Activated CD8-positive, alpha-beta memory T cell treated with anti-CD3 and anti-CD28 coated beads for 1 hour (primary cell): ENCODE measurements at regions not wholly inside any gene's neighbourhood (a gene's known extent, or its start where the extent isn't known, plus 50 kb on each side); places are given as distances from the start of the nearest gene placed in this dataset.
"Not testable (repeated sequence)": the region's sequence is repeated elsewhere in the genome, so short reads cannot be mapped to it uniquely, and the experiment has no call there.

Experiments
- DNase-seq, 2 donors: peaks; one replicate each; pipeline ENCODE4 v3.0.0-alpha.2; 2020; ENCODE audit warnings: low read depth in 1 of 2; ENCODE audit errors: extremely low read depth in 1 of 2

GRCh38 chr13:31605076-31605860 is 134.1 kb upstream of the RXFP2 start:
- no peak for DNase-seq

DNA sequence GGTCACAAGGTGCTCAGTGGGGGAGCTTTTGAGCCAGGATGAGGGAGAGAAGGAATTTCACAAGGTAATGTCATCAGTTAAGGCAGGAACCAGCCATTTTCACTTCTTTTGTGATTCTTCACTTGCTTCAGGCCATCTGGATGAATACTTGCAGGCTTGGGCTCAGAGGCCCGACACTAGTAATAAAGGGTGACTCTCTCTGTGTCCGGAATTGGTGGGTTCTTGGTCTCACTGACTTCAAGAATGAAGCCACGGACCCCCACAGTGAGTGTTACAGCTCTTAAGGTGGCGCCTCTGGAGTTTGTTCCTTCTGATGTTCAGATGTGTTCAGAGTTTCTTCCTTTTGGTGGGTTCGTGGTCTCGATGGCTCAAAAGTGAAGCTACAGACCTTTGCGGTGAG is 131.8 kb upstream of the RXFP2 start:
- DNase-seq, result not testable (repeated sequence)

DNA sequence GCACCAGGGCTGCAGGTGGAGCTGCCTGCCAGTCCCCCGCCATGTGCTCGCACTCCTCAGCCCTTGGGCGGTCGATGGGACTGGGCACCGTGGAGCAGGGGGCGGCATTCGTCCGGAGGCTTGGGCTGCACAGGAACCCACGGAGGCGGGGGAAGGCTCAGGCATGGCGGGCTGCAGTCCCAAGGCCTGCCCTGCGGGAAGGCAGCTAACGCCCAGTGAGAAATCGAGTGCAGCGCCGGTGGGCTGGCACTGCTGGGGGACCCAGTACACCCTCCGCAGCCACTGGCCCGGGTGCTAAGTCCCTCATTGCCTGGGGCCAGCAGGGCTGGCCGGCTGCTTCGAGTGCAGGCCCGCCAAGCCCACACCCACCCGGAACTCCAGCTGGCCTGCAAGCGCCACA is 130.5 kb upstream of the RXFP2 start:
- DNase-seq, result not testable (repeated sequence)

DNA sequence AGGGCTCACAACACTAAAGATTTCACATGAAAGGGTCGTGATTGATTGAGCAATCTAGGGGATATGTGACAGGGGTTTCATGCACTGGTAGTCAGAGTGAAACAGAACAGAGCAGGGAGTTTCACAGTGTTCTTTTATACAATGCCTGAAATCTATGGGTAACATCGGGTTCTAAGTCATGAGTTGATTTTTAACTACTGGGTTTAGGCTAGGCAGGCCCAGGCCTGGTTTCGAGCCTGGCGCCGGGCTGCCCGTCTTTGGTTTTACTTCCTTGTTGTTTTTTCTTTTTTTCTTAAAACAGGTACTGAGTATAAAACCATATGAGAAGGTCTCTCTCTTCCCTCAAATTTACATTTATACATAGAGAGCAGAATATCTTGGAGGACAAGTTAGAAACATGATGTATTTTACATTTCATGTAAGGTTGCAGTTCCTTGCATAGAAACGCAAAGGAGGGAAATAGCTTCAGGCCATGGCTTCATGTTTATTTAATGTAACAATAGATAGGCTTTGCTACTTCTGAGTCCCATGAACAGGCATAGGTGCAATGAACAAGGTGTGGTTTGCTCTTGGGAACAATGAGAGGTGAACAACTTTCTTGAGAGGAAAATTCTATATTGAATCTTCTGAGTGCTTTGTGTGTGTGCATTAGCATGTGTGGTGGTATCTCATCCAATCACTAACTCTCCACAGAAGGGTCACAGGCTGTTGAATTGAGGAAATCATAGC is 128.9 kb upstream of the RXFP2 start:
- no peak for DNase-seq

- no peak for DNase-seq
These were observed 128.1 kb upstream of the RXFP2 start for GRCh38 chr13:31611214-31611613.

DNA sequence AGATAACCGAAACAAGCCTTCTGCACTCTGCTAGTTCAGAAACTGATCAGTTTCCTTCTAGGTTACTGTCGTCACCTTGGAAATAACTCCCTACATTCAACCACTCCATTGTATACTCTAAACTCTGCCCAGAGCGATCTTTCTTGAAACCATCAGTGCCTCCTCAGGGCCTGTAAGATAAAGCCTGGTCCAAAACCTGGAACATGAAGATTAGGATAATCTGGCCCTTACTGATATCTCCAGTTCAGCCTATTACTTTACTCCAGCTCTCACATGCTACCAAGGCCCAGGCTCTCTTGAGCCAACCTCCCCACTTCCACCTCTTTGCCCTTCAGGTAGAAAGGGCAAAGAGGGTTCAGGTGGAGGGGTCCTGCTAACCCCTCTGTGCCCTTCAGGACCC is 125.3 kb upstream of the RXFP2 start:
- no peak for DNase-seq

- DNase-seq, result no peak
These were observed 124.6 kb upstream of the RXFP2 start for GRCh38 chr13:31614704-31615103.

- no peak for DNase-seq
These were observed 114.2 kb upstream of the RXFP2 start for GRCh38 chr13:31625115-31625514.

GRCh38 chr13:31627097-31627845 is 112.1 kb upstream of the RXFP2 start:
- DNase-seq, result no peak

DNA sequence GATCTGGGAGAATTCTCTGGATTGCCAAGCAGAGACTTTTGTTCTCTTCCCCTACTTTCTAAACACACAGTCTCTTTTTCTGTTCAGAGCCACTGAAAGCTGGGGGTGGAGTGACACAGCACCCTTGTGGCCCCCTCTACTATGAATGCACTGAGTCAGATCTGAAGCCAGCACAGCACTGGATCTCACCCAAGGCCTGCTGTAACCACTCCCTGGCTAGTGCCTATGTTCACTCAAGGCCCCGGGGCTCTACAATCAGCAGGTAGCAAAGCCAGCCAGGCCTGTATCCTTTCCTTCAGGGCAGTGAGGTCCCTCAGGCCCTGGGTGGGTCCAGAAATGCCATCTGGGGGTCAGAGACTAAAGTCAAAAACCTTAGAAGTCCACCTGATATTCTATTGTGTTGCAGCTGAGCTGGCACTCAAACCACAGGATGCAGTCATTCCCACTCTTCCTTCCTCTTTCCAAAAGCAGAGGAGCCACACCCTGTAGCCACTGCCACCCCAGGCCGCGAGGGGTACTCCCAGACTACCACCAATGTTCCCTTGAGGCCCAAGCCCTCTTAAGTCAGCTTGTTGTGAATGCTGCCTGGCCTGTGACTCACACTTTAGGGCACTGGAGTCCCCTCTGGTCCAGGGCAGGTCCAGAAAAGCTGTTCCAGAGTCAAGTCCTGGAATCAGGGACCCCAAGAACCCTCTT is 110.1 kb upstream of the RXFP2 start:
- no peak for DNase-seq

GRCh38 chr13:31631071-31631470 is 108.3 kb upstream of the RXFP2 start:
- no peak for DNase-seq

DNA sequence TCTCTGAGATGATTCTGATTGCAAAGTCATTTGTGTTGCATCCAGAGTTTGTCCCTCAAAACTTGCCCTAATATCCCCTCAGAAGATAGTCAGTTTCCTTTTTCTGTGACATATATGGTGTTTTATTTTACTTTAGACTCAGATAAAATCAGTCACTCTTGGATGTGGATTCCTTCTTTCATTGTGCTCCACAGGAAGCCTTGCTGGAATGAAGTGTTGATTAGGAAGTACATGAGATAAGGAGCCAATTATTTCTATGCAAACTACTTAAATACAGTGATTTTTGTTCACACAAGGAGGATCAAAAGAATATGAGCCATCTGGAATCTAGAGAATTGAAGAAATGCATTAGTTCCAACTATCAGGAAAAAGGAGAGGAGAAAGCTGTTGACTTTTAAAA is 107.6 kb upstream of the RXFP2 start:
- no peak for DNase-seq

- DNase-seq, result no peak
These were observed 100.7 kb upstream of the RXFP2 start for GRCh38 chr13:31638577-31638976.

DNA sequence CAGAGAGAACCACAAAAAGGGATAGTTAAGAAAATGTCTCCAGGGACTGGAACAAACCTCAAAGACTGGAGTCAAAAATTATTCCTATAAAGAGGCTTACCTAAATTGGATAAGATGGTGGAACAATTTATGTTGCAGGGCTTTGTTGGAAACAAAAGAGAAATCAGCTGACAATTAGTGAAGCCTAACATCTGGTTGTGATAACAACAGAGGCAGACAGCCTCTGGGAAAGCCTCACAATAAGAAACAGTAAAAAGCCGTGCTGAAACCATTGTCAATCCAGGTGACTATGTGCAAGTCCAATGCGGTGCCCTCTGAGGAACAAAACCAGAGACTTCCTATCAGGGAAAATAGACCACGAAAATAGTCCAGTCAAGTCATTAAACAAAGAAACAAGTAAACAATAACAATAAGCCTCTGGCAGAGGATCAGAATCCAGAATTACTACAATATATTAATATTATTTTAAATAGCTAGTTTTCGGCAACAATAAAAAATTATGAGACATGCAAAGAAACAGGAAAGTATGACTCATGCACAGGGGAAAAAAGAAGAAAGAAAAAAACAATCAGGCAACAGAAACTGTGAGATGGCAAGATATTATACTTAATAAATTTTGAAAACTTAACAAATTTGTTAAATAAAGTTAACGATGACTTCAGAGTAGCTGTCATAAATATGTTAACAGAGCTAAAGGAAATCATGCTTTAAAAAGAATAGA is 99.7 kb upstream of the RXFP2 start:
- DNase-seq, result no peak

- no peak for DNase-seq
These were observed 89.6 kb upstream of the RXFP2 start for GRCh38 chr13:31649766-31650165.

- DNase-seq, result no peak
These were observed 85.6 kb upstream of the RXFP2 start for GRCh38 chr13:31653730-31654129.

- DNase-seq, result no peak
These were observed 75.3 kb upstream of the RXFP2 start for GRCh38 chr13:31663880-31664585.

DNA sequence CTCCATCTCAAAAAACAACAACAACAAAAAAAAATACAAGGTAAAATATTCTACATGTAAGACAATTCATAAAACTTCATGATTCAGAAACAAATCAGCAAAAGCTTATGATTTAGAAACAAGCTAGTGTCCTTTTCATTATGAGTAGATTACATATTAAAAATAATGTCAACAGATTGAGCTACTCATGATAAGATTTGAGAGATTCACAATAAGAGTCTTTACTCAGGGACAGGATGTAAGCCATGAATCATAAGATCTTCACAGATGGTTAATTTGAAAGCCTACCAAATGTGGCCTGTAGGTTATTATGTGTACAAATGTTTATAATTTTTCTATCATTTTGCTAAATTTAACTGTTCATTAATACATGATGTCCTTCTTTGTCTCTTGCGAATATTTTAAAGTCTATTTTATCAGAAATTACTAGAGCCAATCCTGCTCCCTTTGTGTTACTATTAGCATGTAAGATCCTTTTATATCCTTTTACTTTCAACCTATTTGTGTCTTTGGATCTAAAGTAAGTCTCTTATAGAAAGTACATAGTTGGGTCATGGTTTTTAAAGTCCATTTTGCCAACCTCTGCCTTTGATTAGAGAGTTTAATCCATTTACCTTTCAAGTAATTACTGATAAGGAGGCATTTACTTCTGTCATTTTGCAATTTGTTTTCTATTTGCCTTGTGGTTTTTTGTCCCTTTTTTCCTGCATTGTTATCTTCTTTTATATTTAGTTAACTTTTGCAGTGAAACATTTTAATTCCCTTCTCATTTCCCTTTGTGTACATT is 68.3 kb upstream of the RXFP2 start:
- no peak for DNase-seq

DNA sequence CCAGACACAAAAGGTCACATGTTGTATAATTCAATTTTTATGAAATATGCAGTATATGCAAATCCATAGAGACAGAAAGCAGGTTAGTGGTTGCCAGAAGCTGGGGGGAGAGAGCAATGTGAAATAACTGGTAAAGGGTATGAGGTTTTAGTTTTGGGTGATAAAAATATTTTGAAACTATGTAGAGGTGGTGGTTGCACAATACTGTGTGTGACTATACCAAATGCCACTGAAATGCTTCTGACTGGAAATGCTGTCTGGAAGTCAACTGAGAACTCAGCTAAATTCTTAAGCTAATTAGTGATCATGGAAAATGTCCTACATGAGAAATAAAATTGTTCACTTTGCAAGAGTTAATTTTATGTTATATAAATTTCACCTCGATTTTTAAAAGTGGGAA is 65.3 kb upstream of the RXFP2 start:
- DNase-seq, result no peak
